Mesenchymal stem cell (in vitro differentiated cells and primary cell): ENCODE measurements at regions not wholly inside any gene's neighbourhood (a gene's known extent, or its start where the extent isn't known, plus 50 kb on each side); places are given as distances from the start of the nearest gene placed in this dataset.
"Not testable (repeated sequence)": the region's sequence is repeated elsewhere in the genome, so short reads cannot be mapped to it uniquely, and the experiment has no call there.

ENCODE experiments used
- DNase-seq: peaks from one replicate; pipeline ENCODE4 v3.0.0-alpha.2; 2013
- H2AFZ ChIP-seq: one replicate; pipeline ENCODE4 v1.6.1; 2013; ENCODE audit warnings: low read depth, mild to moderate bottlenecking, control low read depth, inconsistent platforms, low read length, moderate library complexity
- H2AK5ac ChIP-seq: 2 replicates; pipeline ENCODE4 v1.6.1; 2013; ENCODE audit warnings: low read length, moderate library complexity, mild to moderate bottlenecking, inconsistent platforms; ENCODE audit not compliant: severe bottlenecking
- H2BK120ac ChIP-seq: one replicate; pipeline ENCODE4 v1.6.1; 2013; ENCODE audit warnings: low read depth, mild to moderate bottlenecking, inconsistent platforms, low read length, moderate library complexity
- H2BK12ac ChIP-seq, 2 experiments: one replicate each; pipeline ENCODE4 v1.6.1; 2013; ENCODE audit warnings: inconsistent platforms in 2 of 2, low read length in 2 of 2, mild to moderate bottlenecking in 2 of 2, moderate library complexity in 2 of 2, control low read depth in 1 of 2
- H2BK15ac ChIP-seq: one replicate; pipeline ENCODE4 v1.6.1; 2013; ENCODE audit warnings: mild to moderate bottlenecking, low read depth, inconsistent platforms; ENCODE audit not compliant: poor library complexity, severe bottlenecking
- H2BK5ac ChIP-seq: 2 replicates; pipeline ENCODE4 v1.6.1; 2013; ENCODE audit warnings: low read depth, mild to moderate bottlenecking, low read length, control low read depth, inconsistent platforms; ENCODE audit not compliant: poor library complexity, severe bottlenecking
- H3K14ac ChIP-seq, 2 experiments: one replicate each; pipeline ENCODE4 v1.6.1; 2013; ENCODE audit warnings: inconsistent platforms in 2 of 2, low read length in 2 of 2, control low read depth in 1 of 2, mild to moderate bottlenecking in 1 of 2, moderate library complexity in 1 of 2
- H3K18ac ChIP-seq, 2 experiments: one replicate each; pipeline ENCODE4 v1.6.1; 2013; ENCODE audit warnings: inconsistent platforms in 2 of 2, low read length in 2 of 2, control low read depth in 1 of 2, low read depth in 1 of 2, mild to moderate bottlenecking in 1 of 2
- H3K23ac ChIP-seq, 2 experiments: one replicate each; pipeline ENCODE4 v1.6.1; 2013; ENCODE audit warnings: inconsistent platforms in 2 of 2, low read length in 2 of 2, mild to moderate bottlenecking in 2 of 2, moderate library complexity in 2 of 2, control low read depth in 1 of 2
- H3K27ac ChIP-seq: 2 replicates; pipeline ENCODE4 v1.5.1; 2013; ENCODE audit warnings: mild to moderate bottlenecking, moderate library complexity, low read length, control low read depth, inconsistent platforms; ENCODE audit not compliant: poor library complexity, severe bottlenecking
- H3K27me3 ChIP-seq, 2 experiments: 2 replicates each; pipeline versions ENCODE4 v1.6.1 to v1.7.0; 2013; ENCODE audit warnings: low read length in 2 of 2, mild to moderate bottlenecking in 2 of 2, moderate library complexity in 2 of 2, control low read depth in 1 of 2, inconsistent platforms in 1 of 2; ENCODE audit not compliant: control insufficient read depth in 1 of 2, insufficient read depth in 1 of 2
- H3K36me3 ChIP-seq, 2 experiments: 2 replicates each; pipeline versions ENCODE4 v1.6.1 to v1.7.0; 2013; ENCODE audit warnings: low read length in 2 of 2, control low read depth in 1 of 2, inconsistent platforms in 1 of 2, low read depth in 1 of 2, mild to moderate bottlenecking in 1 of 2; ENCODE audit not compliant: insufficient read depth in 2 of 2, control insufficient read depth in 1 of 2
- H3K4ac ChIP-seq, 2 experiments: one replicate each; pipeline ENCODE4 v1.6.1; 2013; ENCODE audit warnings: inconsistent platforms in 2 of 2, low read length in 2 of 2, mild to moderate bottlenecking in 2 of 2, moderate library complexity in 2 of 2, control low read depth in 1 of 2, low read depth in 1 of 2
- H3K4me1 ChIP-seq: 2 replicates; pipeline ENCODE4 v1.6.1; 2013; ENCODE audit warnings: low read depth, low read length, control low read depth; ENCODE audit not compliant: control insufficient read depth, insufficient read depth
- H3K4me2 ChIP-seq: 2 replicates; pipeline ENCODE4 v1.6.1; 2013; ENCODE audit warnings: low read length, mild to moderate bottlenecking, inconsistent platforms; ENCODE audit not compliant: poor library complexity, severe bottlenecking
- H3K4me3 ChIP-seq, 2 experiments: 2 replicates each; pipeline versions ENCODE4 v1.5.1 to v1.7.0; 2013; ENCODE audit warnings: low read length in 2 of 2, mild to moderate bottlenecking in 2 of 2, control low read depth in 1 of 2, low read depth in 1 of 2; ENCODE audit not compliant: insufficient read depth in 1 of 2
- H3K79me1 ChIP-seq: replicated peaks from 2 replicates; pipeline ENCODE4 v1.6.1; 2013; ENCODE audit warnings: mild to moderate bottlenecking, control low read depth, low read length, inconsistent platforms; ENCODE audit not compliant: poor library complexity, severe bottlenecking
- H3K9ac ChIP-seq: 2 replicates; pipeline ENCODE4 v1.7.0; 2013; ENCODE audit warnings: mild to moderate bottlenecking, low read length, moderate library complexity
- H3K9me3 ChIP-seq: 2 replicates; pipeline ENCODE4 v1.7.0; 2013; ENCODE audit warnings: mild to moderate bottlenecking, low read length; ENCODE audit not compliant: control insufficient read depth
- H4K8ac ChIP-seq: one replicate; pipeline ENCODE4 v1.6.1; 2013; ENCODE audit warnings: inconsistent platforms, mild to moderate bottlenecking, low read length, moderate library complexity
- H4K91ac ChIP-seq: one replicate; pipeline ENCODE4 v1.6.1; 2013; ENCODE audit warnings: mild to moderate bottlenecking, low read length, inconsistent platforms
- WGBS: methylation state at CpG from one replicate; pipeline ENCODE4 v1.1.7; 2013; ENCODE audit warnings: mixed read lengths; 5-methylcytosine and 5-hydroxymethylcytosine counted together

- Histone ChIP-seq H2BK15ac (no peak overlapping the region), H3K4me2 (no peak overlapping the region), H2BK120ac (no peak overlapping the region), H4K8ac (no peak overlapping the region), H3K27me3 (no peaks in the 10 kb centered on the region), H2AFZ (no peak overlapping the region), H3K14ac (no peak overlapping the region), H3K36me3 (no peaks in the 10 kb centered on the region), H3K4me1 (no peaks in the 10 kb centered on the region), H3K4me3 (no peak overlapping the region), H2AK5ac (no peak overlapping the region), H3K9ac (no peak overlapping the region), H3K4ac (no peak overlapping the region), H3K23ac (no peak overlapping the region), H3K9me3 (no peaks in the 10 kb centered on the region), H3K27ac (no peak overlapping the region), H4K91ac (no peak overlapping the region), H3K79me1 (no peaks in the 10 kb centered on the region), H3K18ac (no peak overlapping the region), H2BK5ac (no peak overlapping the region), H2BK12ac (no peak overlapping the region)
- 81% methylated on average over 1 of the region's 2 CpGs for WGBS
- no peak for DNase-seq
Measured at GRCh38 chr16:72588551-72588950, 416.6 kb upstream of the PMFBP1 start.

GRCh38 chr16:72578061-72578460 is 406.1 kb upstream of the PMFBP1 start:
- not testable (repeated sequence) for H3K27ac ChIP-seq, H2AK5ac ChIP-seq, H2BK15ac ChIP-seq, H3K18ac ChIP-seq, H4K91ac ChIP-seq, H3K4ac ChIP-seq, H4K8ac ChIP-seq, H3K4me3 ChIP-seq, H2BK120ac ChIP-seq, H3K36me3 ChIP-seq, H3K9ac ChIP-seq, H3K79me1 ChIP-seq, H3K14ac ChIP-seq, H2BK5ac ChIP-seq, DNase-seq, H3K4me1 ChIP-seq, H3K23ac ChIP-seq, H2BK12ac ChIP-seq, H3K9me3 ChIP-seq, H2AFZ ChIP-seq, H3K4me2 ChIP-seq, H3K27me3 ChIP-seq
- 96% methylated on average over 6 of the region's 9 CpGs for WGBS

DNA sequence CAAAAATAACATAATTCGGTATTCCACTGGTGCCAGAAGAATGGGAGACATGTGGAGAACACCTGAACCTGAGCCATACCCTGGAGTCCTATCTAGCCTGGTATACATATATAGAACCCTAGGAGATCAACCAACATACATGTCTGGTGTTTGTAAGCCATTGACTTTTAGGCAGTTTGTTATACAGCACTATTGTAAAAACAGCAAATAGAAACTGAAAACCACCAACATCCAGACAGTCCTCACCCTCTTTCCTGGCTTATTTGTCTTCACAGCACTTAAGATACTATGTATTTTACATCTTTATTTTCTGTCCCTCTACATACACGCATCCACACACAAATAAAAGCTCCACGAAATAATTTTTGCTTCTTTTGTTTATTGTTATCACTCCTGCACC is 404.2 kb upstream of the PMFBP1 start:
- Histone ChIP-seq H3K9me3 (no peaks in the 10 kb centered on the region), H2AK5ac (no peak overlapping the region), H3K4me3 (no peak overlapping the region), H3K27ac (no peak overlapping the region), H3K9ac (no peak overlapping the region), H3K27me3 (no peaks in the 10 kb centered on the region), H4K8ac (no peak overlapping the region), H2BK120ac (no peak overlapping the region), H4K91ac (no peak overlapping the region), H3K4me2 (no peak overlapping the region), H2BK5ac (no peak overlapping the region), H3K23ac (no peak overlapping the region), H3K14ac (no peak overlapping the region), H3K18ac (no peak overlapping the region), H2BK15ac (no peak overlapping the region), H2BK12ac (no peak overlapping the region), H3K36me3 (no peaks in the 10 kb centered on the region), H3K4me1 (no peaks in the 10 kb centered on the region), H2AFZ (no peak overlapping the region), H3K4ac (no peak overlapping the region), H3K79me1 (peaks cover 6% of the 10 kb centered on the region)
- WGBS: 100% methylated on average over 3 of the region's 3 CpGs
- DNase-seq: no peak

GRCh38 chr16:72569677-72570076 is 397.7 kb upstream of the PMFBP1 start:
- Histone ChIP-seq H2BK5ac (no peak overlapping the region), H2BK15ac (no peak overlapping the region), H3K79me1 (peaks cover 3% of the 10 kb centered on the region), H3K27me3 (no peaks in the 10 kb centered on the region), H3K9ac (no peak overlapping the region), H3K18ac (no peak overlapping the region), H3K9me3 (no peaks in the 10 kb centered on the region), H3K4me2 (no peak overlapping the region), H2AFZ (no peak overlapping the region), H3K14ac (no peak overlapping the region), H4K8ac (no peak overlapping the region), H2AK5ac (no peak overlapping the region), H2BK120ac (no peak overlapping the region), H2BK12ac (no peak overlapping the region), H3K4me3 (no peak overlapping the region), H3K4ac (no peak overlapping the region), H3K27ac (no peak overlapping the region), H4K91ac (no peak overlapping the region), H3K23ac (no peak overlapping the region), H3K4me1 (no peaks in the 10 kb centered on the region), H3K36me3 (no peaks in the 10 kb centered on the region)
- 89% methylated on average over 7 of the region's 7 CpGs for WGBS
- DNase-seq: no peak
